C4-2B (cell line): ENCODE measurements at regions not wholly inside any gene's neighbourhood (a gene's known extent, or its start where the extent isn't known, plus 50 kb on each side); places are given as distances from the start of the nearest gene placed in this dataset.

Source experiments
- H3K27ac ChIP-seq: fragments of 450-650 bp; 2 replicates; pipeline ENCODE4 v1.5.1; 2017
- ZFX ChIP-seq: fragments of 450-650 bp; IDR thresholded peaks from 2 replicates; pipeline ENCODE4 v1.6.1; 2017
- TF ChIP-seq, protein P1 (sequence below): fragments of 450-650 bp; conservative IDR thresholded peaks from 2 replicates; pipeline ENCODE4 v1.5.1; 2017; ENCODE audit warnings: mild to moderate bottlenecking

- H3K27ac ChIP-seq = no peak overlapping the region
- TF ChIP-seq, protein P1, sequence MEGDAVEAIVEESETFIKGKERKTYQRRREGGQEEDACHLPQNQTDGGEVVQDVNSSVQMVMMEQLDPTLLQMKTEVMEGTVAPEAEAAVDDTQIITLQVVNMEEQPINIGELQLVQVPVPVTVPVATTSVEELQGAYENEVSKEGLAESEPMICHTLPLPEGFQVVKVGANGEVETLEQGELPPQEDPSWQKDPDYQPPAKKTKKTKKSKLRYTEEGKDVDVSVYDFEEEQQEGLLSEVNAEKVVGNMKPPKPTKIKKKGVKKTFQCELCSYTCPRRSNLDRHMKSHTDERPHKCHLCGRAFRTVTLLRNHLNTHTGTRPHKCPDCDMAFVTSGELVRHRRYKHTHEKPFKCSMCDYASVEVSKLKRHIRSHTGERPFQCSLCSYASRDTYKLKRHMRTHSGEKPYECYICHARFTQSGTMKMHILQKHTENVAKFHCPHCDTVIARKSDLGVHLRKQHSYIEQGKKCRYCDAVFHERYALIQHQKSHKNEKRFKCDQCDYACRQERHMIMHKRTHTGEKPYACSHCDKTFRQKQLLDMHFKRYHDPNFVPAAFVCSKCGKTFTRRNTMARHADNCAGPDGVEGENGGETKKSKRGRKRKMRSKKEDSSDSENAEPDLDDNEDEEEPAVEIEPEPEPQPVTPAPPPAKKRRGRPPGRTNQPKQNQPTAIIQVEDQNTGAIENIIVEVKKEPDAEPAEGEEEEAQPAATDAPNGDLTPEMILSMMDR = no peak
- TF ChIP-seq ZFX = no peak
These were observed 103.8 kb downstream of the BUB3 start for GRCh38 chr10:123257904-123258456.

GRCh38 chr10:123259081-123259480 lies 104.9 kb downstream of the BUB3 start:
- no peak overlapping the region for H3K27ac ChIP-seq
- TF ChIP-seq, protein P1 = no peak
- no peak for TF ChIP-seq ZFX

DNA sequence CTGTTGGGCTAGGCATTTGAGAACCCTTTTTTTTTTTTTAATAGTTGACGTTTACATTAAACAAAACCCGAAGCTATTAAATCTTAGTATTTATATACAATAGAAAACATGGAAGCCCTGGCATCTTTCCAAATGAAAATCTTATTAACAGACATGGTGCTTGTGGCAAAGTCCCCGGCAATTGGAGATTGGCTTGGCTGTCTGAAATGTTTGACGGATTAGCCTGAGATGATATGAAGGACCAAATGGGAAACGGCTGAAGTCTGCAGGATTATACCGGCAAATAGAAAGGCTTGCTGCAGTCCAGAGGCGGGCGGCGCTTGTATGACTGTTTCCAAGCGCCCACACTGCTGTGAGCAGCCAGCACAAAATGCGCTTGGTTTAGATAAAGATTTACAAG lies 105.6 kb downstream of the BUB3 start:
- TF ChIP-seq, protein P1 = no peak
- no peak for TF ChIP-seq ZFX
- no peak overlapping the region for H3K27ac ChIP-seq

- no peak for TF ChIP-seq ZFX
- TF ChIP-seq, protein P1 = no peak
- H3K27ac ChIP-seq = no peak overlapping the region
These were observed 108.3 kb downstream of the BUB3 start for GRCh38 chr10:123262456-123262855.

GRCh38 chr10:123266971-123267370 lies 112.8 kb downstream of the BUB3 start:
- TF ChIP-seq, protein P1 = no peak
- no peak for TF ChIP-seq ZFX
- H3K27ac ChIP-seq = no peak overlapping the region

DNA sequence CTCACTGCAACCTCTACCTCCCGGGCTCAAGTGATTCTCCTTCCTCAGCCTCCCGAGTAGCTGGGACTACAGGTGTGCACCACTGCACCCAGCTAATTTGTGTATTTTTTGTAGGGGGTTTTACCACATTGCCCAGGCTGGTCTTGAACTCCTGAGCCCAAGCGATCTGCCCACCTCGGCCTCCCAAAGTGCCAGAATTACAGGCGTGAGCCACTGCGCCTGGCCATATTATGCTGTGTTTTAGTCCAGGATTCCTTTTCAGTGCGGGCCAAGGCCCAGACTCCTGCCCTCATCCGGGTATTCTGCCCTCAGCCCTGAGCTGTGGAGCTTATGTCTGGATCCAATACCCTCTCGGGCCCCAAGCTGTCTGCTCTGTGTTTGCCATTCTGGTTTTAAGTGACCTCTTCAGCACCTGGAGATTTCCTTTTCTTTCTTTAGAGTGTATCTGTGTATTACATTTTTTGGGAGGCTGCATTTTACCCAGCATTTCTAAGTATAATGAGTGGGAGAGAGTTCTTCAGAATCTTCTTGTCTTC lies 114.9 kb downstream of the BUB3 start:
- no peak overlapping the region for H3K27ac ChIP-seq
- TF ChIP-seq, protein P1 = no peak
- TF ChIP-seq ZFX = no peak

DNA sequence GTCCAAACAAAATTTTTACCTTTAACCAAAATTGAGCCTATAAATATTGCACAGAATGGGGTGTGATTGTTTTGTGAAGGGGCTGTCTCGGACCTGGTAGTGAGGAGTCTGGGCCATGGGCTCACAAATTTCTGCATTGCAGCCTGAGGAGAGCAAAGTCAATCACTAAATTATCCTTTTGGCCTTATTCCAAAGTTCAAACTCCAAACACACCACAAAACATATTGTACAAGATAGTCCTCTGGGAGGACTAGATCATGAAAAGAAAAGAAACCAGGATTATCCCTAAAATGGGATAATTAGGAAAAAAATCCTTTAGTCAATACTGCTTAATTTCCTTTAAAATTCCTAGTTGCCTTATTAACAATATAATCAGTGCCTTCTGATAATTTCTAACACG lies 115.5 kb downstream of the BUB3 start:
- TF ChIP-seq, protein P1 = no peak
- TF ChIP-seq ZFX = no peak

More for the DNA sequence above, 115.5 kb downstream of the BUB3 start:
- no peak overlapping the region for H3K27ac ChIP-seq
